ENCODE measurements at regions not wholly inside any gene's neighbourhood (a gene's known extent, or its start where the extent isn't known, plus 50 kb on each side); places are given as distances from the start of the nearest gene placed in this dataset.

DNA sequence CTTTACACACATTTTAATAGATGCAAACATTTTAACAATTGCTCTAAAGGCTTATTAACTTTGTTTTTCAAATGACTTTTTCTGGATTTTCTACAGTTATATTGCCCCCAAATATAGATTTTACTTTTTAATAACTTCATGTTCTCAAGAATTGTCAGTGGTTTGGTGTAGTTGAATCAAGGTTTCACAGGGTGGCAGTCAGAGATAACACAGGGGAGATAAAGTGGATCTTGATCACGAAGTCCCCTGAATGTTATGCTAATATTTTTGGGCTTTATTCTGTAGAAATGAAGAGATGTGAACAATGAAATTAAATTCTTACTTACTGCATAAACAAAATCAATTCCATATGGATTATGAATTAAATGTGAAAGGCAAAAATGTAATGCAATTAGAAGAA lies 248.1 kb downstream of the AEBP2 start:
- intact Hi-C loops (cut with micrococcal nuclease) = no loop called here
- H3K4me1 ChIP-seq (ENCODE audit: control insufficient read depth in 2 of 2, insufficient read depth in 2 of 2, low read length in 2 of 2) = no peaks in the 10 kb centered on the region
- Mint-ChIP-seq H3K27ac (no peak overlapping the region), H3K4me3 (no peak overlapping the region), H3K27me3 (no peaks in the 10 kb centered on the region), H3K4me1 (no peaks in the 10 kb centered on the region), H3K9me3 (ENCODE audit: insufficient read depth) (no peaks in the 10 kb centered on the region)
- no peak overlapping the region for H3K4me3 ChIP-seq (ENCODE audit: control extremely low read depth in 1 of 5, extremely low read depth in 1 of 5, insufficient read depth in 1 of 5, low read depth in 2 of 5, low read length in 4 of 5)
- no peak overlapping the region for H2AFZ ChIP-seq (ENCODE audit: insufficient read depth, low read depth, low read length, poor library complexity, severe bottlenecking)
- no peaks in the 10 kb centered on the region for H3K36me3 ChIP-seq (replicated peaks in 1 of 2; ENCODE audit: control extremely low read depth in 1 of 2, control insufficient read depth in 1 of 2, extremely low read depth in 1 of 2, insufficient read depth in 2 of 2, low read length in 1 of 2)
- H3K27ac ChIP-seq (ENCODE audit: low read length in 2 of 2) = no peak overlapping the region
- ChIA-PET POLR2A (no interaction called here), CTCF (no interaction called here)
- ATAC-seq (ENCODE audit: low read depth) = no peak
- no peak overlapping the region for H3K9ac ChIP-seq (ENCODE audit: low read length)
- DNase-seq = no peak
- H3K27me3 ChIP-seq (replicated peaks in 1 of 4; ENCODE audit: control extremely low read depth in 1 of 4, control insufficient read depth in 3 of 4, insufficient read depth in 4 of 4, low read length in 3 of 4) = no peaks in the 10 kb centered on the region
- no CpG with 5 or more reads among the region's 1 CpG for WGBS (ENCODE audit: insufficient coverage)
- no peaks in the 10 kb centered on the region for H4K20me1 ChIP-seq (ENCODE audit: control insufficient read depth, insufficient read depth, low read length, poor library complexity, severe bottlenecking)
- no peak overlapping the region for H3K4me2 ChIP-seq (replicated peaks; ENCODE audit: low read depth, low read length, poor library complexity, severe bottlenecking)
- no peak for TF ChIP-seq EZH2 (IDR thresholded peaks at IDR 0.05; ENCODE audit: borderline replicate concordance, insufficient read depth, low read depth, low read length, poor library complexity, severe bottlenecking)
- TF ChIP-seq, protein P1, sequence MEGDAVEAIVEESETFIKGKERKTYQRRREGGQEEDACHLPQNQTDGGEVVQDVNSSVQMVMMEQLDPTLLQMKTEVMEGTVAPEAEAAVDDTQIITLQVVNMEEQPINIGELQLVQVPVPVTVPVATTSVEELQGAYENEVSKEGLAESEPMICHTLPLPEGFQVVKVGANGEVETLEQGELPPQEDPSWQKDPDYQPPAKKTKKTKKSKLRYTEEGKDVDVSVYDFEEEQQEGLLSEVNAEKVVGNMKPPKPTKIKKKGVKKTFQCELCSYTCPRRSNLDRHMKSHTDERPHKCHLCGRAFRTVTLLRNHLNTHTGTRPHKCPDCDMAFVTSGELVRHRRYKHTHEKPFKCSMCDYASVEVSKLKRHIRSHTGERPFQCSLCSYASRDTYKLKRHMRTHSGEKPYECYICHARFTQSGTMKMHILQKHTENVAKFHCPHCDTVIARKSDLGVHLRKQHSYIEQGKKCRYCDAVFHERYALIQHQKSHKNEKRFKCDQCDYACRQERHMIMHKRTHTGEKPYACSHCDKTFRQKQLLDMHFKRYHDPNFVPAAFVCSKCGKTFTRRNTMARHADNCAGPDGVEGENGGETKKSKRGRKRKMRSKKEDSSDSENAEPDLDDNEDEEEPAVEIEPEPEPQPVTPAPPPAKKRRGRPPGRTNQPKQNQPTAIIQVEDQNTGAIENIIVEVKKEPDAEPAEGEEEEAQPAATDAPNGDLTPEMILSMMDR (IDR thresholded peaks at IDR 0.05) = no peak
- no peaks in the 10 kb centered on the region for H3K79me2 ChIP-seq (ENCODE audit: control insufficient read depth, insufficient read depth, low read length)
- H3K9me3 ChIP-seq (ENCODE audit: control extremely low read depth in 1 of 3, control insufficient read depth in 2 of 3, insufficient read depth in 1 of 3, low read length in 2 of 3) = peaks cover 0 to 6% (median 0%) of the 10 kb centered on the region in 3 donors

GRCh38 chr12:19688532-19688931 lies 249.2 kb downstream of the AEBP2 start:
- no peak for TF ChIP-seq EZH2 (IDR thresholded peaks at IDR 0.05; ENCODE audit: borderline replicate concordance, insufficient read depth, low read depth, low read length, poor library complexity, severe bottlenecking)
- TF ChIP-seq, protein P1 (IDR thresholded peaks at IDR 0.05) = no peak
- no peaks in the 10 kb centered on the region for H3K79me2 ChIP-seq (ENCODE audit: control insufficient read depth, insufficient read depth, low read length)
- intact Hi-C loops (cut with micrococcal nuclease) = no loop called here
- H3K27me3 Mint-ChIP-seq = no peaks in the 10 kb centered on the region
- no peak overlapping the region for H2AFZ ChIP-seq (ENCODE audit: insufficient read depth, low read depth, low read length, poor library complexity, severe bottlenecking)
- ChIA-PET CTCF (no interaction called here), POLR2A (no interaction called here)
- ATAC-seq (ENCODE audit: low read depth) (no peak), DNase-seq (no peak)
- peaks cover 5% of the 10 kb centered on the region for H3K9me3 Mint-ChIP-seq (ENCODE audit: insufficient read depth)
- no peaks in the 10 kb centered on the region for H3K4me1 Mint-ChIP-seq
- H3K27ac Mint-ChIP-seq = no peak overlapping the region
- no peaks in the 10 kb centered on the region for H4K20me1 ChIP-seq (ENCODE audit: control insufficient read depth, insufficient read depth, low read length, poor library complexity, severe bottlenecking)
- no peaks in the 10 kb centered on the region for H3K4me1 ChIP-seq (ENCODE audit: control insufficient read depth in 2 of 2, insufficient read depth in 2 of 2, low read length in 2 of 2)
- H3K36me3 ChIP-seq (replicated peaks in 1 of 2; ENCODE audit: control extremely low read depth in 1 of 2, control insufficient read depth in 1 of 2, extremely low read depth in 1 of 2, insufficient read depth in 2 of 2, low read length in 1 of 2) = no peaks in the 10 kb centered on the region
- no peaks in the 10 kb centered on the region for H3K27me3 ChIP-seq (replicated peaks in 1 of 4; ENCODE audit: control extremely low read depth in 1 of 4, control insufficient read depth in 3 of 4, insufficient read depth in 4 of 4, low read length in 3 of 4)
- H3K9ac ChIP-seq (ENCODE audit: low read length) = no peak overlapping the region
- no peak overlapping the region for H3K4me3 ChIP-seq (ENCODE audit: control extremely low read depth in 1 of 5, extremely low read depth in 1 of 5, insufficient read depth in 1 of 5, low read depth in 2 of 5, low read length in 4 of 5)
- H3K4me2 ChIP-seq (replicated peaks; ENCODE audit: low read depth, low read length, poor library complexity, severe bottlenecking) = no peak overlapping the region
- 67% methylated on average over 1 of the region's 1 CpG for WGBS (ENCODE audit: insufficient coverage)
- no peak overlapping the region for H3K4me3 Mint-ChIP-seq
- H3K9me3 ChIP-seq (ENCODE audit: control extremely low read depth in 1 of 3, control insufficient read depth in 2 of 3, insufficient read depth in 1 of 3, low read length in 2 of 3) = peaks cover 0 to 6% (median 0%) of the 10 kb centered on the region in 3 donors
- no peak overlapping the region for H3K27ac ChIP-seq (ENCODE audit: low read length in 2 of 2)

All from B cell (primary cell).